ENCODE measurements at regions not wholly inside any gene's neighbourhood (a gene's known extent, or its start where the extent isn't known, plus 50 kb on each side); places are given as distances from the start of the nearest gene placed in this dataset.

GRCh38 chr3:166481340-166481739 is 644.1 kb upstream of the BCHE start:
- Mint-ChIP-seq H3K36me3 (ENCODE audit: insufficient read depth, unreplicated experiment) (no peaks in the 10 kb centered on the region), H3K4me3 (ENCODE audit: unreplicated experiment) (no peak overlapping the region), H3K9me3 (ENCODE audit: unreplicated experiment) (no peaks in the 10 kb centered on the region), H3K27ac (ENCODE audit: low read depth, unreplicated experiment) (no peak overlapping the region), H3K4me1 (ENCODE audit: insufficient read depth, unreplicated experiment) (no peaks in the 10 kb centered on the region), H3K27me3 (ENCODE audit: insufficient read depth, unreplicated experiment) (no peaks in the 10 kb centered on the region)
- no TSS peak for BruUV-seq (replicated peaks)
- DNase-seq (ENCODE audit: unreplicated experiment): no peak
- TF ChIP-seq CTCF (IDR thresholded peaks at IDR 0.05; ENCODE audit: unreplicated experiment): no peak
- ChIA-PET POLR2A (no interaction called here), CTCF (interaction anchor here (0.6 kb wide), 1 partner anchor 466 kb away, joined by 3 read pairs; no protein-coding TSS in a partner anchor)
- intact Hi-C loops (cut with micrococcal nuclease): no loop called here

GRCh38 chr3:166478356-166478755 is 641.1 kb upstream of the BCHE start:
- H3K27me3 Mint-ChIP-seq (ENCODE audit: insufficient read depth, unreplicated experiment): no peaks in the 10 kb centered on the region
- CTCF ChIA-PET: interaction anchor here (0.5 kb wide), 1 partner anchor 94 kb away, joined by 3 read pairs; no protein-coding TSS in a partner anchor

GRCh38 chr3:166473501-166473900 is 636.3 kb upstream of the BCHE start:
- H3K9me3 Mint-ChIP-seq (ENCODE audit: unreplicated experiment): no peaks in the 10 kb centered on the region
- ChIA-PET POLR2A (no interaction called here), CTCF (interaction anchor here (0.5 to 0.8 kb wide), 2 partner anchors 10 to 1214 kb away, joined by 3 to 5 read pairs; no protein-coding TSS in a partner anchor)
- no peak overlapping the region for H3K27ac Mint-ChIP-seq (ENCODE audit: low read depth, unreplicated experiment)
- intact Hi-C loops (cut with micrococcal nuclease): no loop called here
- no peak for TF ChIP-seq CTCF (IDR thresholded peaks at IDR 0.05; ENCODE audit: unreplicated experiment)
- H3K27me3 Mint-ChIP-seq (ENCODE audit: insufficient read depth, unreplicated experiment): no peaks in the 10 kb centered on the region
- H3K4me1 Mint-ChIP-seq (ENCODE audit: insufficient read depth, unreplicated experiment): no peaks in the 10 kb centered on the region
- H3K36me3 Mint-ChIP-seq (ENCODE audit: insufficient read depth, unreplicated experiment): no peaks in the 10 kb centered on the region
- no TSS peak for BruUV-seq (replicated peaks)
- DNase-seq (ENCODE audit: unreplicated experiment): no peak
- H3K4me3 Mint-ChIP-seq (ENCODE audit: unreplicated experiment): no peak overlapping the region

More at GRCh38 chr3:166478356-166478755, 641.1 kb upstream of the BCHE start:
- no peak for TF ChIP-seq CTCF (IDR thresholded peaks at IDR 0.05; ENCODE audit: unreplicated experiment)
- H3K4me1 Mint-ChIP-seq (ENCODE audit: insufficient read depth, unreplicated experiment): no peaks in the 10 kb centered on the region
- no TSS peak for BruUV-seq (replicated peaks)
- POLR2A ChIA-PET: no interaction called here
- no peaks in the 10 kb centered on the region for H3K36me3 Mint-ChIP-seq (ENCODE audit: insufficient read depth, unreplicated experiment)
- no peak overlapping the region for H3K27ac Mint-ChIP-seq (ENCODE audit: low read depth, unreplicated experiment)
- no peak for DNase-seq (ENCODE audit: unreplicated experiment)
- no peak overlapping the region for H3K4me3 Mint-ChIP-seq (ENCODE audit: unreplicated experiment)
- intact Hi-C loops (cut with micrococcal nuclease): no loop called here
- H3K9me3 Mint-ChIP-seq (ENCODE audit: unreplicated experiment): no peaks in the 10 kb centered on the region

- CTCF ChIA-PET: no interaction called here
- no TSS peak for BruUV-seq (replicated peaks)
- no peak overlapping the region for H3K4me3 Mint-ChIP-seq (ENCODE audit: unreplicated experiment)
Measured at GRCh38 chr3:166472015-166472414, 634.8 kb upstream of the BCHE start.

More at GRCh38 chr3:166472015-166472414, 634.8 kb upstream of the BCHE start:
- TF ChIP-seq CTCF (IDR thresholded peaks at IDR 0.05; ENCODE audit: unreplicated experiment): no peak
- H3K27me3 Mint-ChIP-seq (ENCODE audit: insufficient read depth, unreplicated experiment): no peaks in the 10 kb centered on the region
- POLR2A ChIA-PET: no interaction called here
- no peaks in the 10 kb centered on the region for H3K36me3 Mint-ChIP-seq (ENCODE audit: insufficient read depth, unreplicated experiment)
- no peaks in the 10 kb centered on the region for H3K4me1 Mint-ChIP-seq (ENCODE audit: insufficient read depth, unreplicated experiment)
- no peak for DNase-seq (ENCODE audit: unreplicated experiment)
- intact Hi-C loops (cut with micrococcal nuclease): no loop called here
- H3K27ac Mint-ChIP-seq (ENCODE audit: low read depth, unreplicated experiment): no peak overlapping the region
- no peaks in the 10 kb centered on the region for H3K9me3 Mint-ChIP-seq (ENCODE audit: unreplicated experiment)
